ENCODE measurements at regions not wholly inside any gene's neighbourhood (a gene's known extent, or its start where the extent isn't known, plus 50 kb on each side); places are given as distances from the start of the nearest gene placed in this dataset.

- no peak for TF ChIP-seq CTCF (conservative IDR thresholded peaks at IDR 0.05; ENCODE audit: low read depth in 2 of 2)
- TF ChIP-seq POLR2AphosphoS5 (IDR thresholded peaks at IDR 0.05; ENCODE audit: low read depth): no peak
- no peak for TF ChIP-seq NANOG (IDR thresholded peaks at IDR 0.05; ENCODE audit: borderline replicate concordance)
- no peak for TF ChIP-seq EZH2 (IDR thresholded peaks at IDR 0.05; ENCODE audit: low read depth, unreplicated experiment)
- no peak for TF ChIP-seq JUNB (IDR thresholded peaks at IDR 0.05; ENCODE audit: unreplicated experiment)
- no peak for TF ChIP-seq CREB1 (CRISPR knock-in tag; IDR thresholded peaks at IDR 0.05; ENCODE audit: low read depth)
- TF ChIP-seq EZH2phosphoT487 (IDR thresholded peaks at IDR 0.05; ENCODE audit: unreplicated experiment): no peak
- TF ChIP-seq ETS1 (IDR thresholded peaks at IDR 0.05): no peak
Observed at GRCh38 chr6:156630613-156631302, 146.4 kb upstream of the ARID1B start.

Data from GM23338 (cell line).